Fibroblast of lung (primary cell): ENCODE measurements at regions not wholly inside any gene's neighbourhood (a gene's known extent, or its start where the extent isn't known, plus 50 kb on each side); places are given as distances from the start of the nearest gene placed in this dataset.

Experiments
- EZH2 ChIP-seq: IDR thresholded peaks from 2 replicates; pipeline ENCODE4 v1.5.1; 2012; ENCODE audit warnings: low read length, control low read depth, mild to moderate bottlenecking; ENCODE audit errors: missing control alignments
- TF ChIP-seq, protein P1 (sequence below), 2 donors: IDR thresholded peaks in 1 of 2; conservative IDR thresholded peaks in 1 of 2; 1 replicate in 1 of 2; 2 replicates in 1 of 2; pipeline ENCODE4 v1.5.1; 2011 to 2012; ENCODE audit warnings: low read length in 2 of 2, control low read depth in 1 of 2, inconsistent platforms in 1 of 2, low read depth in 1 of 2, mild to moderate bottlenecking in 1 of 2

DNA sequence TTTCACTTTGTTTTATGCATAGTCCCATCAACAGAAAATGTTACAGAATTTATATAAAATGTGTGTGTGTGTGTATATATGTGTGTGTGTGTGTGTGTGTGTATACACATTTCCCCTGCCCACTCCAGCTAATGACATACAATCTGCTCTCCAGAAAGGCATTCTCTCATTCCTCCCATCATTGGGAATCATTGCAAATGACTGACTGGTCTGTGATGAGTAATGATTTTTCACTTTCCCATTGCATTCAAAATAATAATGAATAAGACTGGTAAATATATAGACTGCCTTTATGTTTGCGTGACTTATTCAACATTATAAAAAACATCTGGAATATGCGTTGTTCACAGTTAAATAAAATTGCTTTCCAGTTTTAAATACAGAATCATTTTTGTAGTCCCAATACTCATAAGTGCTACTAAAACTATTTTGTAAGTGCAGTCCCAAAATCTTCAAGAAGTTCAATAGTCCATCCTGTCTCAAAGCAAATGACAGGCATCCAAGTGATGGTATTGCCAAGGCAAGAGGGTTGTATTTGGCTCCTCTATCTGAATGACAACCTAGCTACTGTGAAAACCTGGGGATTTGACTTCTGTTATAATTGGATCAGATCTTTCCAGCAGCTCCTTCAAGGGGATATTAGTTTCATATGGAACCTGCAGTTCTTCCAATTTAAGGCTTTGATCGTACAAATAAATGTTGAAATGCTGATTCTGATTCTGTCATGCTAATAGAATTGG, 150.9 kb downstream of the POLR1F start:
- TF ChIP-seq, protein P1, sequence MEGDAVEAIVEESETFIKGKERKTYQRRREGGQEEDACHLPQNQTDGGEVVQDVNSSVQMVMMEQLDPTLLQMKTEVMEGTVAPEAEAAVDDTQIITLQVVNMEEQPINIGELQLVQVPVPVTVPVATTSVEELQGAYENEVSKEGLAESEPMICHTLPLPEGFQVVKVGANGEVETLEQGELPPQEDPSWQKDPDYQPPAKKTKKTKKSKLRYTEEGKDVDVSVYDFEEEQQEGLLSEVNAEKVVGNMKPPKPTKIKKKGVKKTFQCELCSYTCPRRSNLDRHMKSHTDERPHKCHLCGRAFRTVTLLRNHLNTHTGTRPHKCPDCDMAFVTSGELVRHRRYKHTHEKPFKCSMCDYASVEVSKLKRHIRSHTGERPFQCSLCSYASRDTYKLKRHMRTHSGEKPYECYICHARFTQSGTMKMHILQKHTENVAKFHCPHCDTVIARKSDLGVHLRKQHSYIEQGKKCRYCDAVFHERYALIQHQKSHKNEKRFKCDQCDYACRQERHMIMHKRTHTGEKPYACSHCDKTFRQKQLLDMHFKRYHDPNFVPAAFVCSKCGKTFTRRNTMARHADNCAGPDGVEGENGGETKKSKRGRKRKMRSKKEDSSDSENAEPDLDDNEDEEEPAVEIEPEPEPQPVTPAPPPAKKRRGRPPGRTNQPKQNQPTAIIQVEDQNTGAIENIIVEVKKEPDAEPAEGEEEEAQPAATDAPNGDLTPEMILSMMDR (conservative IDR thresholded peaks at IDR 0.05 in 1 of 2, IDR thresholded peaks at IDR 0.05 in 1 of 2; ENCODE audit: low read depth in 1 of 2, low read length in 2 of 2): no peak
- no peak for TF ChIP-seq EZH2
